GM21619 (cell line): ENCODE measurements at regions not wholly inside any gene's neighbourhood (a gene's known extent, or its start where the extent isn't known, plus 50 kb on each side); places are given as distances from the start of the nearest gene placed in this dataset.
A peak's percentile ranks its signal among the peaks of the same experiment; 100 is the strongest.
"Not testable (repeated sequence)": the region's sequence is repeated elsewhere in the genome, so short reads cannot be mapped to it uniquely, and the experiment has no call there.

Experiments used
- ATAC-seq: cut with Tn5 transposase; IDR thresholded peaks from one replicate; pipeline ENCODE4 v1.9.1; 2021; ENCODE audit not compliant: unreplicated experiment

DNA sequence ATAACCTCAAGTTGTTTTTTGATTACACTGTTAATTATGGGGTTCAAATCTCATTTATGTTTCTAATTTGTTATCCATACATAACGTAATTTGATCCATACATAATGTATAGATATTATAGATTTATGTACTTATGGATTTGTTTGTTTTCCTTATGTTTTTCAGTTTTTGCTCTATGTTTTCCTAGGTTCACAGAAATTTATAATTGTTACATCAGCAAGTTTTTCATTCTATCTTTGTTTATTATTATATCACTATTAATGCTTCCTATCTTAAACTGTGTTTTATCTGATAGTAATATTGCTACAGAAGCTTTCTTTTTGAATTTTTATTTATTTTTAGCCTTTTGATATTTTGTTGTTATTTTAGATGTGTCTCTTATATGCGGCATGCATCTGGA, 194.3 kb upstream of the SOX21 start:
- no peak for ATAC-seq

- ATAC-seq, result no peak
Measured at GRCh38 chr13:94902722-94903407, 190.5 kb upstream of the SOX21 start.

- ATAC-seq, result no peak
Measured at GRCh38 chr13:94901070-94901469, 188.7 kb upstream of the SOX21 start.

DNA sequence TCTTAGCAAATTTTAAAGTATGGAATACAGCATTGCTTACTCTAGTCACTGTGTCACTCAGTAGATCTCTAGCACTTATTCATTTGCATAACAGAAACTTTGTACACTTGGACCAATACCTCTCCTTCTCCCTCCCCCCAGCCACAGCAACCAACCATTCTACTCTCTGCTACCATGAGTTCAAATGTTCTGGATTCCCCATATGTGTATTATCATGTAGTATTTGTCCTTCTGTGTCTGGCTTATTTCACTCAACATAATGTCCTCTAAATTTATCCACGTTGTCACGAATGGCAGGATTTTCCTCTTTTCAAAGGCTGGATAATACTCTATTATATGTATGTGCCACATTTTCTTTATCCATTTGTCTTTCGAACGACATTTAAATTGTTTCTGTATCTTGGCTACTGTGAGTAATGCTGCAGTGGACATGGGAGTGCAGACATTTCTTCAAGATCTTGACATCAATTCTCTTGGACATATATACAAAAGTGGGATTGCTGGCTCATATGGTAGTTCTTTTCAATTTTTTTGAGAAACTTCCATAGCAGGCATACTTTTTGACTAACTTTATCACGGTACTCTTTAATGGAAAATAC, 184.5 kb upstream of the SOX21 start:
- no peak for ATAC-seq

GRCh38 chr13:94896238-94896637, 183.9 kb upstream of the SOX21 start:
- no peak for ATAC-seq

DNA sequence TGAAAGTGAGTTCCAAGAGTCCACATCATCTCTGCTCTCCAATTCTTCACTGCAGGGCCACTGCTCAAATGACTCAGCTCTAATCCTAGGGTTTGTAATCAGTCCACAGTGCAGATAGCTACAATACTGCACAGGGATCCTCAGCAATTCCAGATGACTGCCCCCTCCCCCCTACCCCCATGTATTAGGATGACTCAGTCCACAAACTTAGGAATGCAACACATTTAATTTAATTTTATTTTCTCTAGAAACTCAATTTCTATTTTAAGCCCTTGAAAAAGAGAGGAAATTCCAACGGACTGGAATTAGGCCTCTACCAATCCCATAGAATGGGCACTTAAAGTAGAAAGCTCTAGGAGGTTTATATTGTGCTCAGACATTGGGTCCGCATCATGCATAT, 173.8 kb upstream of the SOX21 start:
- no peak for ATAC-seq

- ATAC-seq, result no peak
Measured at GRCh38 chr13:94880463-94880862, 168.1 kb upstream of the SOX21 start.

- no peak for ATAC-seq
Measured at GRCh38 chr13:94878602-94879165, 166.3 kb upstream of the SOX21 start.

DNA sequence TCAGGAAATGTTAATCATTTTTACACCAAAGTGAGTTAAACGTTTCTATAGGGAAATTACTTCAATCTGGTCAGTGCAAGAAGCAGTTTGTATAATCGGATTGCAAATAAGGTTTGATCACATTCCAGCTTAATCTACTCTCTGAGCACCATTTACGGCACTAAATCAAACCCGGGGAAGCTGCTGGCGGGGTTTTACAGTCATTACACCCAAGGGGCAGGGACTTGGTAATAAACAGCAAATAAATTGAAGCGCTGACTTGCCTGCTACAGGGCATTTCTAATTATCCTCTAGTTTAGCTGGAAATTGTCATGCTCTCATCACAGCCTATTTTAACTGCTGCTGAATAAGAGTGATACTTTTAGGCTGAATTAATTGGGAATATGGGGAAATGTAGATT, 152.1 kb upstream of the SOX21 start:
- no peak for ATAC-seq

- peak; percentile 74 for ATAC-seq
Measured at GRCh38 chr13:94860981-94861407, 148.6 kb upstream of the SOX21 start.

GRCh38 chr13:94859811-94860210, 147.5 kb upstream of the SOX21 start:
- ATAC-seq, result no peak

GRCh38 chr13:94859278-94859691, 146.9 kb upstream of the SOX21 start:
- no peak for ATAC-seq

DNA sequence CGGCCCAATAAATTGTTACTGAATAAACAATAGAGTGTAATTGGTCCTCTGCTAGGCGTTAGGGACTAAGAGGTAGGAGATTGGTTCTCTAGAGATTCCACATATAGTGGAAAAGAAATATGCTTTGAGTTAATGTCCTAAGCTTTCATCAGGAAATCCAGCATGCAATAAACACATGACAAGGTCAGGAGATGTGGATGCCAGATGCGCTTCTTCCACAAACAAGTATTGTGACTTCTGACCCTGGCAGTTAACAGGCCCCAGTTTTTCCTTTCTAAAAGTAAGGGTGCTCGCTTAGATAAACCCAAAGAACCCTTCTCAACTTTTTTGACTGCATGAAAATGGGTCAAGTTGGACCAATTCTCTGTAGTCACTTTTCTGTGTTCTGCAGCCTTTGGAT, 146.5 kb upstream of the SOX21 start:
- ATAC-seq, result no peak

GRCh38 chr13:94854688-94855087, 142.3 kb upstream of the SOX21 start:
- no peak for ATAC-seq

GRCh38 chr13:94851576-94851975, 139.2 kb upstream of the SOX21 start:
- ATAC-seq, result no peak

DNA sequence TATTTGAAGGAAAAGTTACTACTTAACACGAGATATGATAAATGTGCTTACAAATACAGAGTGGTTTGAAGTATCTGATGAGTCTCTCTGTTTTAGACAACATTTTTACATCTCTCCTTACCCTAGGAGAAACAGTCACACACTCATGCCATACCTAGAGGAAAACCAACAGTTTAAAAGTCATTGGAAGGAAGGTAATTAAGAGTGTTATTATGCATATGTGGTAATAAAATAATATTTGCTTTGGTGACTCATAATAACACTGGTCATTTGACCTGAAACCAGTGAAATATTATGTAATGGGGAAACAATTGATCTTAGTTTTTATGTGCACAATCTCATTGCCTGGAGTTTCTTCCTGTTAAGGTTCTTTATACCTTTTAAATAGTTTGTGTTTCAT, 136.9 kb upstream of the SOX21 start:
- ATAC-seq, result no peak

GRCh38 chr13:94842901-94843300, 130.6 kb upstream of the SOX21 start:
- ATAC-seq, result no peak

DNA sequence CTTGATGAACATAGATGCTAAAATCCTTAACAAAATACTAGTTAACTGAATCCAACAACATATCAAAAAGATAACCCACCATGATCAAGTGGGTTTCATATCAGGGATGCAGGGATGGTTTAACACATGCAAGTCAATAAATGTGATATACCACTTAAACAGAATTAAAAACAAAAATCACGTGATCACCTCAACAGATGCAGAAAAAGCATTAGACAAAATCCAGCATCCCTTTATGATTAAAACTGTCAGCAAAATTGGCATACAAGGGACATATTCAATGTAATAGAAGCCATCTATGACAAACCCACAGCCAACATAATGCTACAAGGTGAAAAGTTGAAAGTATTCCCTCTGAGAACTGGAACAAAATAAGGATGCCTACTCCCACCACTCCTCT, 124.7 kb upstream of the SOX21 start:
- not testable (repeated sequence) for ATAC-seq

DNA sequence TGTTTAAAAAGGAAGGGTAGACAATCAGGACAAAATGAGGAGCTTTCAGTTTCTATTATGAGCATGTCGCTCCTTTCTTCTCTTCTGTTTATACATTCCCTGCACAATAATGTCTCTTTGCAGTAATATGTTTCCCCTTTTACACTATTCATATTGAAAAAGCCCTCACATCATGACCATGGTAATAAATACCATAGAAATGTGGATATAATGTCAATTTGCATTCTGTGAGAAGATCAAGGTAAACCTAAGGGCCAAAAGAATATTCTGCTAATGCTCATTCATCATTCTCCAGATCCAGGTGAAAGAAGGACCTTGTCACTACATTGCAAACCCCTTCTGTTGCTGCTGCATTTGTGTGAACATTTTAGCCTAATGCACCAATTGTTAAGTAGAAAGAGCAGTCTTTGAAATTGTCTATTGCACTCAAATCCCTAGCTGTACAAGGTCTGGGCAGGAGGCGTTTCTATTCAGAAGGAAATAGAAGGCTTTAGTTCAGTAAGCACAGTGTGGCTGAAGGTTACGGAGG, 117.6 kb upstream of the SOX21 start:
- no peak for ATAC-seq

GRCh38 chr13:94829185-94829836, 117.0 kb upstream of the SOX21 start:
- no peak for ATAC-seq

DNA sequence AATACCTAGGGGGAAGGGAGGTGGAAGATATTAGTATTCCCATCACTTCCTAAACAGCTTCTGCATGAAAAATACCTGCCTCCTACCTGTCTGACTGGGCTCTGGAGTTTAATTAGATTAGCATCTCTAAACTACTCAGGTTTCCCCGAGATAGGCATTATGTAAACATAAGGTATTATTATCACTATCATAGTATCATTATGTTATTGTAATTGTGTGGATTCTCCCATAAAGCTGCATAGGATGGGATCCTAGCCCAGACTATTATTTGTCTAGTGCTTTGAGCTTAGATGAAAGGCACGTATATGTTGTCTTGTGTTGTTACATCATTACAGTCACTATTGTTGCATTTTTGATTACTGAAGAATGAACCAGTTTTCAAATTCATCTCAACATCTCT, 115.2 kb upstream of the SOX21 start:
- no peak for ATAC-seq

DNA sequence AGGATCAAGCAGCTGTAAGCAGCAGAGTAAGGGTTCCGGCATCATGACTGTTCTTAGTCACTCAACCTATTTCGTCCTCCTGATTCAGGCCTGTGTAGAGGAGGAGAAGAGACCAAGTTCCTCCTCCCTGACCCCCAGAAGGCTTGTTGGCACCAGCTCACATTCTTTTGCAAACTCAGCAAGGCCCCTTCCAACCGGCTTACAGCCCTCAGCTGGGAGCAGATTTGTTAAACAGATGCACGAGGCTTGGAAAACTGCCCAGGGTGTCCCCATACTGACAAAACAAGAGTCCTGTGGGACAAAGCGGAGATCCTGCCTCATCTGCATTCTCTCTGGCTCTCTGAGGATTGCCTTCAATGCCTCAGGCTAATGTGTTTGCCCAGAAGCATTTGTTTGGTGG, 113.2 kb upstream of the SOX21 start:
- ATAC-seq, result no peak
